ENCODE measurements at regions not wholly inside any gene's neighbourhood (a gene's known extent, or its start where the extent isn't known, plus 50 kb on each side); places are given as distances from the start of the nearest gene placed in this dataset.

DNA sequence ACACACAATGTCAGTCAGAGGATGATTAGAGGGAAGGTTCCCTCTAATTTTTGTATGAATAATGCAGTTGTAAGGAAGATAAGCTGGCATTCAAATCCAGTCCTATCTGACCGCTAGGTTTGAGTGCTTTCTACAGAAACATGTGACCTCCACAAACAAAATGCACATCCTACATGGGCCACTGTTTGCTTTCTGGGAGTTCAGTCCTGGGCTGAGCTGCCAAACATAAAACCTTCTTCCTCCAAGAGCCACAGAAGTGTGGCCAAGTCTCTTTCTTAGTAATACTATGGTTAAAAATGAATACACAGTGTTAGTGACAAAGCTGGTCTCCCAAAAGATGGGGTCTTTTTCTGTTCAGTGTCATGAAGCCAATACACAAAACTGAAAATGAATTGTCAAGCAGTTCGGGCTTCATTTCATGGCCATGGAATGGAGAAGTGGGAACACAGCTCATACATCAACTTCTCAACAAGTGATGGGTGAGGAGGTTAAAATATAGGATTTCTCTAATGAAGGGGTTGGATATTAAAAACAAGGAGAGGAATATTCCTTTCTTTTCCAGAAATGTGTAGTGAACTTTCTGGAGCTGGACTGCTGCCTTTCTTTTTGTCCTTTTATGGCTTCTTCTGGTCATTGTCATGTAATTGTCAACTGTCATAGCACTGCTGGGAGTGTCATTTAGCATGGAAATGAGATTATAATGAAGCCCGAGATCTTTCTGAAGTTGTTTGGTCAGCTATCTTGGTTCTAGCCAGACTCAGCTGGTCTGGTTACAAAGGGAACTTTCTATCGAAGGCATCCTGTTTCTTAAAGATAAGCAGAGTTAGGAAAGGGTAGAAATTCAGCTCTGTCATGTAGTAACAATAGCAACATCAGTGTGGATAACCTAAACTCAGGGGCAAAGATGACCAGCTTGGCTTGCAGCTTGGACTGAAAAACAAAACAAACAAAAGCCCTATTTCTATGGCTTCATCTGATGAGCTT, 135.1 kb downstream of the CHD1L start:
- intact Hi-C loops (cut with micrococcal nuclease; ENCODE audit: unreplicated experiment): no loop called here
- H3K27me3 ChIP-seq (ENCODE audit: insufficient read depth, low read depth): peaks cover 9% of the 10 kb centered on the region; the same call in 1 of the 2 replicates
- no peak for DNase-seq
- no peaks in the 10 kb centered on the region for H3K79me2 ChIP-seq (ENCODE audit: low read depth)
- no peak for TF ChIP-seq EZH2 (IDR thresholded peaks at IDR 0.05; ENCODE audit: low read depth)
- TF ChIP-seq, protein P1, sequence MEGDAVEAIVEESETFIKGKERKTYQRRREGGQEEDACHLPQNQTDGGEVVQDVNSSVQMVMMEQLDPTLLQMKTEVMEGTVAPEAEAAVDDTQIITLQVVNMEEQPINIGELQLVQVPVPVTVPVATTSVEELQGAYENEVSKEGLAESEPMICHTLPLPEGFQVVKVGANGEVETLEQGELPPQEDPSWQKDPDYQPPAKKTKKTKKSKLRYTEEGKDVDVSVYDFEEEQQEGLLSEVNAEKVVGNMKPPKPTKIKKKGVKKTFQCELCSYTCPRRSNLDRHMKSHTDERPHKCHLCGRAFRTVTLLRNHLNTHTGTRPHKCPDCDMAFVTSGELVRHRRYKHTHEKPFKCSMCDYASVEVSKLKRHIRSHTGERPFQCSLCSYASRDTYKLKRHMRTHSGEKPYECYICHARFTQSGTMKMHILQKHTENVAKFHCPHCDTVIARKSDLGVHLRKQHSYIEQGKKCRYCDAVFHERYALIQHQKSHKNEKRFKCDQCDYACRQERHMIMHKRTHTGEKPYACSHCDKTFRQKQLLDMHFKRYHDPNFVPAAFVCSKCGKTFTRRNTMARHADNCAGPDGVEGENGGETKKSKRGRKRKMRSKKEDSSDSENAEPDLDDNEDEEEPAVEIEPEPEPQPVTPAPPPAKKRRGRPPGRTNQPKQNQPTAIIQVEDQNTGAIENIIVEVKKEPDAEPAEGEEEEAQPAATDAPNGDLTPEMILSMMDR (conservative IDR thresholded peaks at IDR 0.05): no peak
- no TSS peak for BruUV-seq (replicated peaks)
- CTCF ChIA-PET: no interaction called here
- H2AFZ ChIP-seq: no peak overlapping the region
- H3K4me3 ChIP-seq: no peak overlapping the region
- H3K9me3 ChIP-seq (ENCODE audit: insufficient read depth, low read depth): peaks cover 4% of the 10 kb centered on the region; the same call in 1 of the 2 replicates
- no peaks in the 10 kb centered on the region for H4K20me1 ChIP-seq (ENCODE audit: insufficient read depth)
- H3K4me1 ChIP-seq (replicated peaks; ENCODE audit: insufficient read depth): no peaks in the 10 kb centered on the region
- no peak overlapping the region for H3K27ac ChIP-seq
- POLR2A ChIA-PET (ENCODE audit: unreplicated experiment): no interaction called here
- no peak overlapping the region for H3K4me2 ChIP-seq
- H3K9me2 ChIP-seq (ENCODE audit: insufficient read depth): no peaks in the 10 kb centered on the region
- no peaks in the 10 kb centered on the region for H3K36me3 ChIP-seq (ENCODE audit: low read depth)
- H3F3A ChIP-seq (ENCODE audit: insufficient read depth, low read depth): no peaks in the 10 kb centered on the region

DNA sequence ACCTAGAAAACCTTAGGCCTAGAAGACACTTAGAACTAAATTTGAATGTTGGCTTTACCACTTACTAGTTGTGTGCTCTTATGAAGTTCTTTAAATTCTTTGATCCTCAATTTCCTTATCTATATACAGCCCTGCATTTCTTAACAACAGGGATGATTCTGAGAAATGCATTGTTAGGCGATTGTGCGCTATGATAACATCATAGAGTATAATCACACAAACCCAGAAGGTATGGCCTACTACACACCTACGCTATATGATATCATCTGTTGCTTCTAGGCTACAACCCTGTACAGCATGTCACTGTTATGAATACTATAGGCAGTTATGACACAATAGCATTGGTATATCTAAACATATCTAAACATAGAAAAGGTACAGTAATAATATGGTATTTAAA, 137.4 kb downstream of the CHD1L start:
- ChIA-PET CTCF (no interaction called here), POLR2A (ENCODE audit: unreplicated experiment) (no interaction called here)
- Histone ChIP-seq H3K4me2 (no peak overlapping the region), H2AFZ (no peak overlapping the region), H3K9me2 (ENCODE audit: insufficient read depth) (no peaks in the 10 kb centered on the region), H3K36me3 (ENCODE audit: low read depth) (no peaks in the 10 kb centered on the region), H3K27me3 (ENCODE audit: insufficient read depth, low read depth) (peaks cover 9% of the 10 kb centered on the region; the same call in 1 of the 2 replicates), H3K4me1 (replicated peaks; ENCODE audit: insufficient read depth) (no peaks in the 10 kb centered on the region), H3K4me3 (no peak overlapping the region), H3F3A (ENCODE audit: insufficient read depth, low read depth) (no peaks in the 10 kb centered on the region), H4K20me1 (ENCODE audit: insufficient read depth) (no peaks in the 10 kb centered on the region), H3K79me2 (ENCODE audit: low read depth) (no peaks in the 10 kb centered on the region), H3K27ac (no peak overlapping the region), H3K9me3 (ENCODE audit: insufficient read depth, low read depth) (no peaks in the 10 kb centered on the region)
- BruUV-seq (replicated peaks): no TSS peak
- DNase-seq: no peak
- intact Hi-C loops (cut with micrococcal nuclease; ENCODE audit: unreplicated experiment): no loop called here
- TF ChIP-seq, protein P1 (conservative IDR thresholded peaks at IDR 0.05): no peak
- no peak for TF ChIP-seq EZH2 (IDR thresholded peaks at IDR 0.05; ENCODE audit: low read depth)

DNA sequence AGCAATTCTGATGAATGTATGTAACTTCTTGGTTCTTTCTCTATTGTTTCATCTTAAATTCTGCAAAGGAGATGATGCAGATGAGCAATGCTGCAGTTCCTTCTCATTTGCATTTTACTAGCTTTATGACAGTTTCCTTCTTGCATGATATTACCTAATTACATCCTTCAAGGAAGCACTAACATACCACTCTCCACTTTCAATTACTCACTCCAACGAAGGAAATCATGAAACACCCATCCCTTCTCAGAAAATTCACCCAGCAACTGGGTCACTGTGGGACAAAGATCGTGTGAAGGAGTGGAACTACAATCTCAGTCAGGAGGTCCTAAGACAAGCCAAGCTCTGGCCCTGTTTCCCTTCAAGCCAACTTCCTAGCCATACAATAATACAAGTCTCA, 142.3 kb downstream of the CHD1L start:
- H3K79me2 ChIP-seq (ENCODE audit: low read depth): no peaks in the 10 kb centered on the region
- intact Hi-C loops (cut with micrococcal nuclease; ENCODE audit: unreplicated experiment): no loop called here
- H3K27me3 ChIP-seq (ENCODE audit: insufficient read depth, low read depth): no peaks in the 10 kb centered on the region
- no peak for DNase-seq
- H3K4me1 ChIP-seq (replicated peaks; ENCODE audit: insufficient read depth): no peaks in the 10 kb centered on the region
- H3K9me2 ChIP-seq (ENCODE audit: insufficient read depth): peaks cover 6% of the 10 kb centered on the region; the same call in 1 of the 2 replicates
- no TSS peak for BruUV-seq (replicated peaks)
- H3K4me2 ChIP-seq: no peak overlapping the region
- H3K36me3 ChIP-seq (ENCODE audit: low read depth): no peaks in the 10 kb centered on the region
- no peak overlapping the region for H2AFZ ChIP-seq
- no peaks in the 10 kb centered on the region for H3K9me3 ChIP-seq (ENCODE audit: insufficient read depth, low read depth)
- no peaks in the 10 kb centered on the region for H3F3A ChIP-seq (ENCODE audit: insufficient read depth, low read depth)
- no peaks in the 10 kb centered on the region for H4K20me1 ChIP-seq (ENCODE audit: insufficient read depth)
- H3K4me3 ChIP-seq: no peak overlapping the region
- ChIA-PET CTCF (no interaction called here), POLR2A (ENCODE audit: unreplicated experiment) (interaction anchor here (0.7 kb wide), 1 partner anchor 41 kb away, joined by 4 read pairs; no protein-coding TSS in a partner anchor)
- TF ChIP-seq, protein P1 (conservative IDR thresholded peaks at IDR 0.05): no peak
- no peak for TF ChIP-seq EZH2 (IDR thresholded peaks at IDR 0.05; ENCODE audit: low read depth)
- no peak overlapping the region for H3K27ac ChIP-seq

Measured in PC-9 (cell line).